ENCODE measurements at regions not wholly inside any gene's neighbourhood (a gene's known extent, or its start where the extent isn't known, plus 50 kb on each side); places are given as distances from the start of the nearest gene placed in this dataset.

GRCh38 chr14:48615618-48616017 lies 940.2 kb upstream of the MDGA2 start:
- TF ChIP-seq CTCF (IDR thresholded peaks at IDR 0.05) (no peak), POLR2A (IDR thresholded peaks at IDR 0.05) (no peak)

Data from uterus (tissue), 2 donors.